ENCODE measurements at regions not wholly inside any gene's neighbourhood (a gene's known extent, or its start where the extent isn't known, plus 50 kb on each side); places are given as distances from the start of the nearest gene placed in this dataset.

DNA sequence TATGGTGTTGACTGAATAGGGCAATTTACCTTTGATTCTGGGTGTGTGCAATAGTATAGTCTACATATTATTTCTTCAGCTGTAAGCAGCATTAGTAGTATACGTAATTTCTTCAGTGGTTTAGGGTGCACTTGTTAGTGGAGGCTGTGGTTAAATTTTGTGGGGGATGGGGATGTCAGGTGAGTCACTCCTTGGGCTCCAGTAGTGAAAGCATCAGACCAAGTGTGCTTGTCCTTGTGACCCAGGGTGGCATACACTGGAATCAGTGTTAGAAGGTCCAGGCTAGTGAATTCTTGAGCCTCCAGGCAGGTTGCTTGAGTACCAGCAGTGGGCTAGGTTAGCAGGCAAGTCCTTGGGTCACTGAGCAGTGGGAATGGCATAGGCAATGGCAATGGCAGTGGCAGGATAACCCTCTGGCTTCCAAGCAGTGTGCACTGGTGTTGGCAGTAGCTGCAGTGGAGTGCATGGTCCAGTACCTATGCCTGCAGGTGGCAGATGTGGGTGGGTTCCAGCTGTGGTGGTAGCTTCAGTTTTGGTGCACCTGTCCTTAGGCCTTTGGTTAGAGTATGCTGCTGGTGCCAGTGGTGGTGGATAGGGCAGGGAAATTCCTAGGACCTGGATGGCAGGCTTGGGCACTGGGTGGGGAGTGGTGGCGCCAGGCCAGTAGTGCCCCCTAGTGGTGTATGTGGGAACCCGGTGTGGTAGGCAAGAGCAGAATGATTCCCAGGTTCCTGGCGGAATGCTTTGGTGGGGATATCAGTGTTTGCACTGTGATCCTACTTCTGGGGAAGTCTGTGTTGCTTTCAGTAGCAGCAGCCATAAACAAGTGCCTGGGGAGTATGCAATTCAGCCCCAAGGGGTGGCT is 531.0 kb downstream of the SMARCA1 start:
- Histone ChIP-seq H3K36me3 (ENCODE audit: insufficient read depth, low read length, poor library complexity, severe bottlenecking) (no peaks in the 10 kb centered on the region), H3K4me1 (ENCODE audit: insufficient read depth, low read length, poor library complexity, severe bottlenecking) (no peaks in the 10 kb centered on the region), H3K27me3 (replicated peaks; ENCODE audit: insufficient read depth, low read depth, low read length, poor library complexity) (no peaks in the 10 kb centered on the region), H3K9me3 (ENCODE audit: low read depth, low read length, poor library complexity, severe bottlenecking) (no peaks in the 10 kb centered on the region), H3K4me3 (ENCODE audit: low read depth, low read length, poor library complexity, severe bottlenecking) (no peak overlapping the region), H3K27ac (ENCODE audit: low read depth, low read length, poor library complexity, severe bottlenecking) (no peak overlapping the region)
- BruUV-seq (replicated peaks), result no TSS peak
- ChIA-PET CTCF (no interaction called here), POLR2A (ENCODE audit: low non-redundant PET) (no interaction called here)
- TF ChIP-seq, protein P1, sequence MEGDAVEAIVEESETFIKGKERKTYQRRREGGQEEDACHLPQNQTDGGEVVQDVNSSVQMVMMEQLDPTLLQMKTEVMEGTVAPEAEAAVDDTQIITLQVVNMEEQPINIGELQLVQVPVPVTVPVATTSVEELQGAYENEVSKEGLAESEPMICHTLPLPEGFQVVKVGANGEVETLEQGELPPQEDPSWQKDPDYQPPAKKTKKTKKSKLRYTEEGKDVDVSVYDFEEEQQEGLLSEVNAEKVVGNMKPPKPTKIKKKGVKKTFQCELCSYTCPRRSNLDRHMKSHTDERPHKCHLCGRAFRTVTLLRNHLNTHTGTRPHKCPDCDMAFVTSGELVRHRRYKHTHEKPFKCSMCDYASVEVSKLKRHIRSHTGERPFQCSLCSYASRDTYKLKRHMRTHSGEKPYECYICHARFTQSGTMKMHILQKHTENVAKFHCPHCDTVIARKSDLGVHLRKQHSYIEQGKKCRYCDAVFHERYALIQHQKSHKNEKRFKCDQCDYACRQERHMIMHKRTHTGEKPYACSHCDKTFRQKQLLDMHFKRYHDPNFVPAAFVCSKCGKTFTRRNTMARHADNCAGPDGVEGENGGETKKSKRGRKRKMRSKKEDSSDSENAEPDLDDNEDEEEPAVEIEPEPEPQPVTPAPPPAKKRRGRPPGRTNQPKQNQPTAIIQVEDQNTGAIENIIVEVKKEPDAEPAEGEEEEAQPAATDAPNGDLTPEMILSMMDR (conservative IDR thresholded peaks at IDR 0.05; ENCODE audit: low read depth, low read length), result peak; percentile 50
- no peak for TF ChIP-seq EZH2 (IDR thresholded peaks at IDR 0.05; ENCODE audit: borderline replicate concordance, low read depth, low read length, poor library complexity, severe bottlenecking)
- DNase-seq (ENCODE audit: low spot score), result no peak
- intact Hi-C loops (cut with micrococcal nuclease; ENCODE audit: unreplicated experiment), result no loop called here

DNA sequence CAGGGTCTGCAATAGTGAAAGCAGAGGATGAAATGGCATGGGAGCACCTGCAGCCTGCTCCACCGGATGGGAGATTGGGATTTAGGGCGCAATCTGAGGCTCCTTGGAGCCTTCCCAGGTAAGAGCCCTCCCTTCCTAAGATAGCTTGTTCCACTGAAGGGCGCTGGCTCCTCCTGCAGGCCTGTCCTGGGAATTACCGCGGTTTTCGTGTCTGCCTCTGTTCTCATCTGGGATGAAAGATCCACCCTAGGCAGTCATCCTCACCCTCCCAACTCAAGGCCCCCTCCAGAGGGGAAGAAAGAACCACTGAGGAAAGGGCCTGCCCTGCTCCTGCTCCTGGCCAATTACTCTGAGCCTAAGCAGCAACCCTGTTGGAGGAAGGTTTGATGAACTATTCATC is 547.5 kb downstream of the SMARCA1 start:
- ChIA-PET CTCF (interaction anchor here (0.6 to 1.3 kb wide), 4 partner anchors 39 to 628 kb away, joined by 3 to 6 read pairs (median 5); no protein-coding TSS in a partner anchor), POLR2A (ENCODE audit: low non-redundant PET) (no interaction called here)
- intact Hi-C loops (cut with micrococcal nuclease; ENCODE audit: unreplicated experiment), result loop anchor here (1.0 kb wide), 1 partner anchor 158 kb away; no protein-coding TSS in a partner anchor
- BruUV-seq (replicated peaks), result no TSS peak
- no peak overlapping the region for H3K27ac ChIP-seq (ENCODE audit: low read depth, low read length, poor library complexity, severe bottlenecking)
- H3K4me1 ChIP-seq (ENCODE audit: insufficient read depth, low read length, poor library complexity, severe bottlenecking), result no peaks in the 10 kb centered on the region
- H3K36me3 ChIP-seq (ENCODE audit: insufficient read depth, low read length, poor library complexity, severe bottlenecking), result no peaks in the 10 kb centered on the region
- no peak for TF ChIP-seq EZH2 (IDR thresholded peaks at IDR 0.05; ENCODE audit: borderline replicate concordance, low read depth, low read length, poor library complexity, severe bottlenecking)
- TF ChIP-seq, protein P1 (conservative IDR thresholded peaks at IDR 0.05; ENCODE audit: low read depth, low read length), result peak; percentile 79
- H3K9me3 ChIP-seq (ENCODE audit: low read depth, low read length, poor library complexity, severe bottlenecking), result no peaks in the 10 kb centered on the region
- peak; percentile 54 for DNase-seq (ENCODE audit: low spot score)
- no peak overlapping the region for H3K4me3 ChIP-seq (ENCODE audit: low read depth, low read length, poor library complexity, severe bottlenecking)
- H3K27me3 ChIP-seq (replicated peaks; ENCODE audit: insufficient read depth, low read depth, low read length, poor library complexity), result no peaks in the 10 kb centered on the region

DNA sequence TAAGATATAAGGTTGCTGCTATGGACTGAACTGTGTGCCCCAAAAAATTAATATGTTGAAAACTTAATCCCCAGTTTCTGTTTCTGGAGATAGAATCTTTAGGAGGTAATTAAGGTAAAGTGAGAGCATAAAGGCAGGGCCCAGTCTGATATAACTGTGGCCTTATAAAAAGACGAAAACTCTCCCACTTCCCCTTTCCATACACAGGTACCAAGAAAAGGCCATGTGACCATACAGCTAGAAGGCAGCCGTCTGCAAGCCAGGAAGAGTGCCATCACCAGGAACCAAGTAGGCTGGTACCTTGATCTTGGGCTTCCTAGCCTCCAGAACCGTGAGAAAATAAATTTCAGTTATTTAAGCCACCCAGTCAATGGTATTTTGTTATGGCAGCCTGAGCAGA is 550.3 kb downstream of the SMARCA1 start:
- intact Hi-C loops (cut with micrococcal nuclease; ENCODE audit: unreplicated experiment), result loop anchor here (5.0 kb wide), 1 partner anchor 866 kb away; no protein-coding TSS in a partner anchor
- no peak for TF ChIP-seq EZH2 (IDR thresholded peaks at IDR 0.05; ENCODE audit: borderline replicate concordance, low read depth, low read length, poor library complexity, severe bottlenecking)
- TF ChIP-seq, protein P1 (conservative IDR thresholded peaks at IDR 0.05; ENCODE audit: low read depth, low read length), result no peak
- Histone ChIP-seq H3K36me3 (ENCODE audit: insufficient read depth, low read length, poor library complexity, severe bottlenecking) (no peaks in the 10 kb centered on the region), H3K27me3 (replicated peaks; ENCODE audit: insufficient read depth, low read depth, low read length, poor library complexity) (no peaks in the 10 kb centered on the region), H3K27ac (ENCODE audit: low read depth, low read length, poor library complexity, severe bottlenecking) (no peak overlapping the region), H3K4me3 (ENCODE audit: low read depth, low read length, poor library complexity, severe bottlenecking) (no peak overlapping the region), H3K9me3 (ENCODE audit: low read depth, low read length, poor library complexity, severe bottlenecking) (no peaks in the 10 kb centered on the region), H3K4me1 (ENCODE audit: insufficient read depth, low read length, poor library complexity, severe bottlenecking) (no peaks in the 10 kb centered on the region)
- ChIA-PET POLR2A (ENCODE audit: low non-redundant PET) (no interaction called here), CTCF (no interaction called here)
- no peak for DNase-seq (ENCODE audit: low spot score)
- no TSS peak for BruUV-seq (replicated peaks)
